ENCODE measurements at regions not wholly inside any gene's neighbourhood (a gene's known extent, or its start where the extent isn't known, plus 50 kb on each side); places are given as distances from the start of the nearest gene placed in this dataset.

DNA sequence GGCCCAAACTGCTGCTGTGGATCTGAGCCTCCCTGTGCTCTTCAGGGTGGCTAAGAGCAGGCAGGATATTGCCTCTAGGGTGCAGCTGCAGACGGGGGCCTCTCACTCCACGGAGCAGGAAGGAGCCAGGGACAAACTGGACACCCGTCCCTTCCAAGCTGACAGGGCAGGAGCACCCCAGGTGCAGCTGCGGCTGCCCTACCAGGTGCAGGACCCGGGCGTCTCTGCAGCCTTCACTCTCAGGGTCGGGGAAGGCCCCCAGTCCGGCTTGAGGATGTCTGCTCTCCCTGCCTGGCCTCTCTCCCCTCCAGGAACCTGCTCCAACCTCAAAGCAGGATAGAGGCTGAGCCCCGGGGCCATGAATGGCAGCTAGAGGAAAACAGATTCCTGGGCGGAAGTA lies 1554.9 kb upstream of the CADM2 start:
- Mint-ChIP-seq H3K27ac (no peak overlapping the region), H3K4me1 (no peaks in the 10 kb centered on the region), H3K27me3 (no peaks in the 10 kb centered on the region), H3K9me3 (peaks cover 9 to 18% (median 15%) of the 10 kb centered on the region in 3 donors), H3K36me3 (no peaks in the 10 kb centered on the region), H3K4me3 (no peak overlapping the region)
- Histone ChIP-seq H3K27me3 (replicated peaks in 1 of 2; ENCODE audit: control insufficient read depth in 2 of 2, extremely low read depth in 1 of 2, insufficient read depth in 2 of 2, low read length in 1 of 2) (no peaks in the 10 kb centered on the region), H3K36me3 (ENCODE audit: control insufficient read depth in 2 of 2, extremely low read depth in 1 of 2, insufficient read depth in 1 of 2, low read length in 1 of 2) (no peaks in the 10 kb centered on the region), H3K4me3 (ENCODE audit: control insufficient read depth in 1 of 2, extremely low read depth in 1 of 2, low read length in 1 of 2) (no peak overlapping the region), H3K4me1 (ENCODE audit: control insufficient read depth in 1 of 2, extremely low read depth in 1 of 2, insufficient read depth in 2 of 2, low read length in 2 of 2) (no peaks in the 10 kb centered on the region), H3K9me3 (no peaks in the 10 kb centered on the region), H3K27ac (ENCODE audit: low read length) (no peak overlapping the region)
- CTCF ChIA-PET, result no interaction called here
- DNase-seq (no peak), ATAC-seq (replicated peaks in 1 of 4) (no peak)
- POLR2A ChIA-PET, result no interaction called here
- WGBS (ENCODE audit: insufficient coverage), result 77% methylated on average over 6 of the region's 10 CpGs

- DNase-seq, result no peak
- ChIA-PET CTCF (no interaction called here), POLR2A (no interaction called here)
- Mint-ChIP-seq H3K27ac (no peak overlapping the region), H3K4me1 (no peaks in the 10 kb centered on the region), H3K4me3 (no peak overlapping the region), H3K9me3 (peaks cover 9 to 20% (median 9%) of the 10 kb centered on the region in 3 donors), H3K36me3 (no peaks in the 10 kb centered on the region), H3K27me3 (no peaks in the 10 kb centered on the region)
- Histone ChIP-seq H3K36me3 (ENCODE audit: control insufficient read depth in 2 of 2, extremely low read depth in 1 of 2, insufficient read depth in 1 of 2, low read length in 1 of 2) (no peaks in the 10 kb centered on the region), H3K9me3 (no peaks in the 10 kb centered on the region), H3K27me3 (replicated peaks in 1 of 2; ENCODE audit: control insufficient read depth in 2 of 2, extremely low read depth in 1 of 2, insufficient read depth in 2 of 2, low read length in 1 of 2) (no peaks in the 10 kb centered on the region), H3K4me3 (ENCODE audit: control insufficient read depth in 1 of 2, extremely low read depth in 1 of 2, low read length in 1 of 2) (no peak overlapping the region), H3K4me1 (ENCODE audit: control insufficient read depth in 1 of 2, extremely low read depth in 1 of 2, insufficient read depth in 2 of 2, low read length in 2 of 2) (no peaks in the 10 kb centered on the region), H3K27ac (ENCODE audit: low read length) (no peak overlapping the region)
- 73% methylated on average over 2 of the region's 2 CpGs for WGBS (ENCODE audit: insufficient coverage)
- no peak for ATAC-seq (replicated peaks in 1 of 4)
Observed at GRCh38 chr3:83426300-83426699, 1532.5 kb upstream of the CADM2 start.

DNA sequence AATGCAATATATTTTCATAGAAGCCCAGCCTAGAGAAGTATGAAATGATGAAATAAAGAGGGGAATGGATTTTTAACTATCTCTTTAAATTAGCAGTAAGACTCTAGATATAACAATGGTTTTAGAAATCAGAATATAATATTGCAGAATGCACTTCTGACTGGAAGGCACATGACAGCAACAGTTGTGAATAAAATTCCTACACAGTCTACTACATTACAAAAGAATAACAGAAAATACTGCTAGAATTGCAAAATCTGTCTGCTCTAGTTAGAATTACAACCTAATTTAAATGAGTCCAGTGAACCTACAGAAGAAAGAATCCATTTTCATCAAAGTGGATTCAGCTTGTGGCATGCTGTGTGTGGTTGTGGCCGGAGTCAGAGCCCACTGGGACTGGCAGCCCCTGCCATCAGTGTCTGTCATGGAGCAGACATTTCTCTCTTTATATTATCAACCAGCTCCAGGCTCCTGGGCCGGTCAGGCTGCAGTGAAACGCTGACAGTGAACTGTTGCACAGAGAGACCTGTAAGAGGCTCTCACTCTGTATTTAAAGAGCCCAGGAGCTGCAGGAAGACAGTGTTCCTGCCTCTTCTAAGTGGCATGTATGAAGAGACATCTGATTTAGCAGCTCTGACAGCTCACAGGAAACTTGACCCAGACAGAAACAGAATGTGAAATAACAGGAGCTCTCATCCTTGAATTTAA lies 1523.8 kb upstream of the CADM2 start:
- no peaks in the 10 kb centered on the region for H3K36me3 ChIP-seq (ENCODE audit: control insufficient read depth in 2 of 2, extremely low read depth in 1 of 2, insufficient read depth in 1 of 2, low read length in 1 of 2)
- H3K27ac Mint-ChIP-seq, result no peak overlapping the region
- no peaks in the 10 kb centered on the region for H3K36me3 Mint-ChIP-seq
- no peaks in the 10 kb centered on the region for H3K27me3 ChIP-seq (replicated peaks in 1 of 2; ENCODE audit: control insufficient read depth in 2 of 2, extremely low read depth in 1 of 2, insufficient read depth in 2 of 2, low read length in 1 of 2)
- POLR2A ChIA-PET, result no interaction called here
- DNase-seq, result no peak
- no peaks in the 10 kb centered on the region for H3K9me3 ChIP-seq
- CTCF ChIA-PET, result no interaction called here
- no peak overlapping the region for H3K27ac ChIP-seq (ENCODE audit: low read length)
- H3K4me1 Mint-ChIP-seq, result no peaks in the 10 kb centered on the region
- H3K9me3 Mint-ChIP-seq, result peaks cover 7 to 12% (median 10%) of the 10 kb centered on the region in 3 donors
- no peaks in the 10 kb centered on the region for H3K27me3 Mint-ChIP-seq
- no peak overlapping the region for H3K4me3 ChIP-seq (ENCODE audit: control insufficient read depth in 1 of 2, extremely low read depth in 1 of 2, low read length in 1 of 2)
- WGBS (ENCODE audit: insufficient coverage), result 53% methylated on average over 2 of the region's 3 CpGs
- H3K4me3 Mint-ChIP-seq, result no peak overlapping the region
- ATAC-seq (replicated peaks in 1 of 4), result no peak
- no peaks in the 10 kb centered on the region for H3K4me1 ChIP-seq (ENCODE audit: control insufficient read depth in 1 of 2, extremely low read depth in 1 of 2, insufficient read depth in 2 of 2, low read length in 2 of 2)

GRCh38 chr3:83438188-83438587 lies 1520.6 kb upstream of the CADM2 start:
- no CpG with 5 or more reads among the region's 1 CpG for WGBS (ENCODE audit: insufficient coverage)
- H3K27me3 Mint-ChIP-seq, result no peaks in the 10 kb centered on the region
- CTCF ChIA-PET, result no interaction called here

GRCh38 chr3:83453056-83453455 lies 1505.7 kb upstream of the CADM2 start:
- no peaks in the 10 kb centered on the region for H3K27me3 Mint-ChIP-seq
- H3K9me3 ChIP-seq, result no peaks in the 10 kb centered on the region
- H3K4me3 Mint-ChIP-seq, result no peak overlapping the region
- no peaks in the 10 kb centered on the region for H3K36me3 ChIP-seq (ENCODE audit: control insufficient read depth in 2 of 2, extremely low read depth in 1 of 2, insufficient read depth in 1 of 2, low read length in 1 of 2)
- WGBS (ENCODE audit: insufficient coverage), result no CpG with 5 or more reads among the region's 1 CpG
- H3K4me1 ChIP-seq (ENCODE audit: control insufficient read depth in 1 of 2, extremely low read depth in 1 of 2, insufficient read depth in 2 of 2, low read length in 2 of 2), result no peaks in the 10 kb centered on the region
- H3K4me1 Mint-ChIP-seq, result no peaks in the 10 kb centered on the region
- POLR2A ChIA-PET, result no interaction called here
- H3K36me3 Mint-ChIP-seq, result no peaks in the 10 kb centered on the region
- H3K4me3 ChIP-seq (ENCODE audit: control insufficient read depth in 1 of 2, extremely low read depth in 1 of 2, low read length in 1 of 2), result no peak overlapping the region
- H3K27ac ChIP-seq (ENCODE audit: low read length), result no peak overlapping the region
- H3K27ac Mint-ChIP-seq, result no peak overlapping the region
- no peaks in the 10 kb centered on the region for H3K27me3 ChIP-seq (replicated peaks in 1 of 2; ENCODE audit: control insufficient read depth in 2 of 2, extremely low read depth in 1 of 2, insufficient read depth in 2 of 2, low read length in 1 of 2)
- ATAC-seq (replicated peaks in 1 of 4) (no peak), DNase-seq (no peak)
- CTCF ChIA-PET, result no interaction called here
- peaks cover 10 to 17% (median 13%) of the 10 kb centered on the region in 3 donors for H3K9me3 Mint-ChIP-seq

More at GRCh38 chr3:83438188-83438587, 1520.6 kb upstream of the CADM2 start:
- Histone ChIP-seq H3K27me3 (replicated peaks in 1 of 2; ENCODE audit: control insufficient read depth in 2 of 2, extremely low read depth in 1 of 2, insufficient read depth in 2 of 2, low read length in 1 of 2) (no peaks in the 10 kb centered on the region), H3K4me3 (ENCODE audit: control insufficient read depth in 1 of 2, extremely low read depth in 1 of 2, low read length in 1 of 2) (no peak overlapping the region), H3K9me3 (no peaks in the 10 kb centered on the region), H3K36me3 (ENCODE audit: control insufficient read depth in 2 of 2, extremely low read depth in 1 of 2, insufficient read depth in 1 of 2, low read length in 1 of 2) (no peaks in the 10 kb centered on the region), H3K4me1 (ENCODE audit: control insufficient read depth in 1 of 2, extremely low read depth in 1 of 2, insufficient read depth in 2 of 2, low read length in 2 of 2) (no peaks in the 10 kb centered on the region), H3K27ac (ENCODE audit: low read length) (no peak overlapping the region)
- Mint-ChIP-seq H3K4me3 (no peak overlapping the region), H3K27ac (no peak overlapping the region), H3K4me1 (no peaks in the 10 kb centered on the region), H3K36me3 (no peaks in the 10 kb centered on the region), H3K9me3 (peaks cover 10 to 23% (median 16%) of the 10 kb centered on the region in 3 donors)
- DNase-seq (no peak), ATAC-seq (replicated peaks in 1 of 4) (no peak)
- POLR2A ChIA-PET, result no interaction called here

DNA sequence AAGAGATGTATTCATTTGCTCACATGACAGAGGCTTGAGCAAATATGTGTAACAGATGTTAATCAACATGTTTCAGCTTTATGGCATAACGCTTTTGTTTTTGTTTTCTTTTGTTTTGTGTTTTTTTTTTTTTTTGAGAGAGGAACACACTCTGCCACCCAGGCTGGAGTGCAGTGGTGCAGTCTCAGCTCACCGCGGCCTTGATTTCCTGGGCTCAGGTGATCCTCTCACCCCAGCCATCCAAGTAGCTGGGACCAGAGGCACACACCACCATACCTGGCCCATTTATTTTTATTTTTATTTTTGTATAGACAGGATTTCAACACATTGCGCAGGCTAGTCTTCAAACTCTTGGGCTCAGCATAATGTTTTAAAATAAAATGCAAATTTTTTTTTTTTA lies 1504.4 kb upstream of the CADM2 start:
- no peak for DNase-seq
- CTCF ChIA-PET, result no interaction called here
- Histone ChIP-seq H3K27me3 (replicated peaks in 1 of 2; ENCODE audit: control insufficient read depth in 2 of 2, extremely low read depth in 1 of 2, insufficient read depth in 2 of 2, low read length in 1 of 2) (no peaks in the 10 kb centered on the region), H3K4me1 (ENCODE audit: control insufficient read depth in 1 of 2, extremely low read depth in 1 of 2, insufficient read depth in 2 of 2, low read length in 2 of 2) (no peaks in the 10 kb centered on the region), H3K4me3 (ENCODE audit: control insufficient read depth in 1 of 2, extremely low read depth in 1 of 2, low read length in 1 of 2) (no peak overlapping the region), H3K27ac (ENCODE audit: low read length) (no peak overlapping the region), H3K36me3 (ENCODE audit: control insufficient read depth in 2 of 2, extremely low read depth in 1 of 2, insufficient read depth in 1 of 2, low read length in 1 of 2) (no peaks in the 10 kb centered on the region), H3K9me3 (no peaks in the 10 kb centered on the region)
- no CpG with 5 or more reads among the region's 4 CpGs for WGBS (ENCODE audit: insufficient coverage)
- H3K27ac Mint-ChIP-seq, result no peak overlapping the region
- H3K4me3 Mint-ChIP-seq, result no peak overlapping the region
- H3K4me1 Mint-ChIP-seq, result no peaks in the 10 kb centered on the region
- POLR2A ChIA-PET, result no interaction called here
- H3K9me3 Mint-ChIP-seq, result peaks cover 9 to 17% (median 13%) of the 10 kb centered on the region in 3 donors
- no peaks in the 10 kb centered on the region for H3K27me3 Mint-ChIP-seq
- no peak for ATAC-seq (replicated peaks in 1 of 4)
- no peaks in the 10 kb centered on the region for H3K36me3 Mint-ChIP-seq

GRCh38 chr3:83457551-83457950 lies 1501.2 kb upstream of the CADM2 start:
- Mint-ChIP-seq H3K4me1 (no peaks in the 10 kb centered on the region), H3K27ac (no peak overlapping the region), H3K36me3 (no peaks in the 10 kb centered on the region), H3K27me3 (no peaks in the 10 kb centered on the region), H3K4me3 (no peak overlapping the region), H3K9me3 (peaks cover 6 to 13% (median 7%) of the 10 kb centered on the region in 3 donors)
- no peak overlapping the region for H3K4me3 ChIP-seq (ENCODE audit: control insufficient read depth in 1 of 2, extremely low read depth in 1 of 2, low read length in 1 of 2)
- H3K4me1 ChIP-seq (ENCODE audit: control insufficient read depth in 1 of 2, extremely low read depth in 1 of 2, insufficient read depth in 2 of 2, low read length in 2 of 2), result no peaks in the 10 kb centered on the region
- no peak for ATAC-seq (replicated peaks in 1 of 4)
- no peak for DNase-seq
- CTCF ChIA-PET, result no interaction called here
- WGBS (ENCODE audit: insufficient coverage), result no CpG with 5 or more reads among the region's 2 CpGs
- no peaks in the 10 kb centered on the region for H3K36me3 ChIP-seq (ENCODE audit: control insufficient read depth in 2 of 2, extremely low read depth in 1 of 2, insufficient read depth in 1 of 2, low read length in 1 of 2)
- H3K27ac ChIP-seq (ENCODE audit: low read length), result no peak overlapping the region
- H3K9me3 ChIP-seq, result no peaks in the 10 kb centered on the region
- no peaks in the 10 kb centered on the region for H3K27me3 ChIP-seq (replicated peaks in 1 of 2; ENCODE audit: control insufficient read depth in 2 of 2, extremely low read depth in 1 of 2, insufficient read depth in 2 of 2, low read length in 1 of 2)
- POLR2A ChIA-PET, result no interaction called here
